Skeletal muscle satellite cell (primary cell): ENCODE measurements at regions not wholly inside any gene's neighbourhood (a gene's known extent, or its start where the extent isn't known, plus 50 kb on each side); places are given as distances from the start of the nearest gene placed in this dataset.
"Not testable (repeated sequence)": the region's sequence is repeated elsewhere in the genome, so short reads cannot be mapped to it uniquely, and the experiment has no call there.

Experiments used
- H3K27me3 ChIP-seq: 2 replicates; pipeline ENCODE4 v1.7.0; 2013; ENCODE audit warnings: low read length; ENCODE audit not compliant: control insufficient read depth, insufficient read depth
- H3K36me3 ChIP-seq: 2 replicates; pipeline ENCODE4 v1.7.0; 2013; ENCODE audit warnings: mild to moderate bottlenecking, control low read depth, low read length; ENCODE audit not compliant: insufficient read depth
- H3K4me1 ChIP-seq: 2 replicates; pipeline ENCODE4 v1.7.0; 2013; ENCODE audit warnings: low read length; ENCODE audit not compliant: control insufficient read depth, insufficient read depth
- H3K4me2 ChIP-seq: 2 replicates; pipeline ENCODE4 v1.7.0; 2013; ENCODE audit warnings: mild to moderate bottlenecking, low read length
- H3K4me3 ChIP-seq: 2 replicates; pipeline ENCODE4 v1.7.0; 2013; ENCODE audit warnings: low read length
- H3K9ac ChIP-seq: 2 replicates; pipeline ENCODE4 v1.7.0; 2013; ENCODE audit warnings: mild to moderate bottlenecking, low read depth, low read length, moderate library complexity
- H3K9me3 ChIP-seq: replicated peaks from 2 replicates; pipeline ENCODE4 v1.7.0; 2013; ENCODE audit warnings: mild to moderate bottlenecking, control low read depth, low read length

- no peaks in the 10 kb centered on the region for H3K36me3 ChIP-seq
- H3K27me3 ChIP-seq = peaks cover 5% of the 10 kb centered on the region
- H3K9me3 ChIP-seq = no peaks in the 10 kb centered on the region
- H3K4me1 ChIP-seq = no peaks in the 10 kb centered on the region
- H3K4me2 ChIP-seq = no peak overlapping the region
- no peak overlapping the region for H3K9ac ChIP-seq
- H3K4me3 ChIP-seq = no peak overlapping the region
These were observed 371.6 kb upstream of the CHST9 start for GRCh38 chr18:27556741-27557140.

GRCh38 chr18:27549335-27550039 lies 364.4 kb upstream of the CHST9 start:
- H3K9me3 ChIP-seq = no peaks in the 10 kb centered on the region
- no peak overlapping the region for H3K4me3 ChIP-seq
- no peaks in the 10 kb centered on the region for H3K27me3 ChIP-seq
- no peaks in the 10 kb centered on the region for H3K4me1 ChIP-seq
- no peak overlapping the region for H3K9ac ChIP-seq
- no peaks in the 10 kb centered on the region for H3K36me3 ChIP-seq
- H3K4me2 ChIP-seq = no peak overlapping the region

GRCh38 chr18:27546991-27547390 lies 361.9 kb upstream of the CHST9 start:
- Histone ChIP-seq H3K9me3 (no peaks in the 10 kb centered on the region), H3K27me3 (no peaks in the 10 kb centered on the region), H3K9ac (no peak overlapping the region), H3K4me2 (no peak overlapping the region), H3K4me3 (no peak overlapping the region), H3K4me1 (no peaks in the 10 kb centered on the region), H3K36me3 (no peaks in the 10 kb centered on the region)

DNA sequence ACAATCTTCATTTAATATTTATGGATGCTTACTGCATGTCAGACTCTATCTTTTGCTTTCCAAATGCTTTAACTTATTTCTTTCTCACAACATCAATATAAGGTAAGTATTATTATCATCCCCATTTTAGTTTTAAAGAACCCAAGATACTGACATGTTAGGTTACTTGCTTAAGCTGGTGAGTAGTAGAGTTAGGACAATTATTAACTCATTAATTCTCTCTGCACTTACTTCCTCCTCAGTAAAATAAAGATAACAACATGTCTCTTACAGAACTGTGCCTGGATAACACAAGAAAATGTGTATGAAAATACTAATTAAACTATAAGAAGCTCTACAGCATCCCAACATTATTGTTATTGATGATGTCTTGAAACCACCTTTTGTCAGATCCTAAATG lies 359.1 kb upstream of the CHST9 start:
- Histone ChIP-seq H3K4me3 (no peak overlapping the region), H3K9ac (no peak overlapping the region), H3K9me3 (no peaks in the 10 kb centered on the region), H3K4me2 (no peak overlapping the region), H3K36me3 (no peaks in the 10 kb centered on the region), H3K27me3 (no peaks in the 10 kb centered on the region), H3K4me1 (no peaks in the 10 kb centered on the region)

DNA sequence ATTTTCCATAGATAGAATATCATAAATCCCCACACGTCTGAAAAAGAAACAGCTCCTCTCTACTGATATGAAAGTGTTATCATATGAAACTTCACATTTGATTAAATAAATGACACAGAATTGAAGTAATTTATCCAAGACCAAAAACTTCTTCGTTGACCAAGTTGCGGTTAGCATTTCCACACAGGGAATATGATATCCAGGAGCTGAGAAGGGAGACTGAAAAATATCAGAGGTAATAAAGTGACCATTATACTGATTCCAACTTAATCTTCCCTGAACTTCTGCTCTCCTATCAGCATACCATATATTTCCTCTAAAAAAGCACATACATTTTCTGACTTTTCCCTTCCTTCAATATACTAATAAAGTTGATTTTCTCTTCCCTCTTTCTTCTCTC lies 356.2 kb upstream of the CHST9 start:
- no peaks in the 10 kb centered on the region for H3K9me3 ChIP-seq
- H3K36me3 ChIP-seq = no peaks in the 10 kb centered on the region
- H3K4me2 ChIP-seq = no peak overlapping the region
- H3K9ac ChIP-seq = no peak overlapping the region
- H3K4me1 ChIP-seq = no peaks in the 10 kb centered on the region
- H3K27me3 ChIP-seq = no peaks in the 10 kb centered on the region
- H3K4me3 ChIP-seq = no peak overlapping the region

- no peaks in the 10 kb centered on the region for H3K27me3 ChIP-seq
These were observed 355.0 kb upstream of the CHST9 start for GRCh38 chr18:27540111-27540510.

GRCh38 chr18:27528925-27529521 lies 343.9 kb upstream of the CHST9 start:
- Histone ChIP-seq H3K36me3 (no peaks in the 10 kb centered on the region), H3K4me3 (no peak overlapping the region), H3K27me3 (peaks cover 7% of the 10 kb centered on the region), H3K4me1 (no peaks in the 10 kb centered on the region), H3K9ac (no peak overlapping the region), H3K9me3 (no peaks in the 10 kb centered on the region), H3K4me2 (no peak overlapping the region)

More at GRCh38 chr18:27540111-27540510, 355.0 kb upstream of the CHST9 start:
- Histone ChIP-seq H3K9ac (no peak overlapping the region), H3K4me3 (no peak overlapping the region), H3K4me1 (no peaks in the 10 kb centered on the region), H3K36me3 (no peaks in the 10 kb centered on the region), H3K9me3 (no peaks in the 10 kb centered on the region), H3K4me2 (no peak overlapping the region)

DNA sequence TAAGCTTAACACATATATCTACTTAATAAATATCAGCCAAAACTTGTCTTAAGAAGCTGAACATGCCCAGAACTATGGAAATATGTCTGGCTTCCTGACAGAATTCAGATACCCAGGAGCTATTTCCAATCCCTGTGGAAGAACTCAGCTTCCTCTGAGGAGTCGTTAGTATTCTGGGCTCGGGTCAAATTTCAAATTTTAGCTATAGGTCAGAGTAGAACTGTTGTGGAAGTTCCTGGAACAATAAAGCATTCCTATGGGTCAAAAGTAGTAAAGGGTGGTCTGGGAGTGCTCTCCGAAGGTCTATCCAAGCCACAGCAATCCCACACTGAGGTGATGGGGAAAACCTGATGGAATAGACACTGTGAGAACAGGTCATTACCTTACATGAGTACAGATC lies 342.7 kb upstream of the CHST9 start:
- no peak overlapping the region for H3K4me2 ChIP-seq
- H3K9ac ChIP-seq = no peak overlapping the region
- no peaks in the 10 kb centered on the region for H3K9me3 ChIP-seq
- no peaks in the 10 kb centered on the region for H3K36me3 ChIP-seq
- H3K27me3 ChIP-seq = peaks cover 7% of the 10 kb centered on the region
- no peak overlapping the region for H3K4me3 ChIP-seq
- no peaks in the 10 kb centered on the region for H3K4me1 ChIP-seq

DNA sequence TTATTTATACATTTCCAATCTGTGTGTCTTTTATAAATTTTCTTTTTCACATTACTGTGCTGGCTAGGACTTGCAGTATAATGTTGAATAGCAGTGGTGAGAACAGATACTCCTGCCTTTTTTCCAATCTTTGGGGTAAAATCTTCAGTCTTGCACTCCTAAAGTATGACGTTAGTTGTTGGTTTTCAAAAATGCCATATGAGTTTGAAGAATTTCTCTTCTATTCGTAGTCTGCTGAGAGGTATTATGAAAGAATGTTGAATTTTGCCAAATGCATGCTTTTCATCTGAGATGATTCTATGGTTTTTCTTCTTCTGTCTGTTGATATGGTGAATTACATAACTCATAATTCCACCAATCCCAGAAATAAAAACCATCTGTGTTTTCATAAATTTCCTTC lies 335.3 kb upstream of the CHST9 start:
- no peaks in the 10 kb centered on the region for H3K4me1 ChIP-seq
- no peaks in the 10 kb centered on the region for H3K27me3 ChIP-seq
- no peak overlapping the region for H3K9ac ChIP-seq
- H3K4me2 ChIP-seq = no peak overlapping the region
- no peak overlapping the region for H3K4me3 ChIP-seq
- no peaks in the 10 kb centered on the region for H3K9me3 ChIP-seq
- no peaks in the 10 kb centered on the region for H3K36me3 ChIP-seq

DNA sequence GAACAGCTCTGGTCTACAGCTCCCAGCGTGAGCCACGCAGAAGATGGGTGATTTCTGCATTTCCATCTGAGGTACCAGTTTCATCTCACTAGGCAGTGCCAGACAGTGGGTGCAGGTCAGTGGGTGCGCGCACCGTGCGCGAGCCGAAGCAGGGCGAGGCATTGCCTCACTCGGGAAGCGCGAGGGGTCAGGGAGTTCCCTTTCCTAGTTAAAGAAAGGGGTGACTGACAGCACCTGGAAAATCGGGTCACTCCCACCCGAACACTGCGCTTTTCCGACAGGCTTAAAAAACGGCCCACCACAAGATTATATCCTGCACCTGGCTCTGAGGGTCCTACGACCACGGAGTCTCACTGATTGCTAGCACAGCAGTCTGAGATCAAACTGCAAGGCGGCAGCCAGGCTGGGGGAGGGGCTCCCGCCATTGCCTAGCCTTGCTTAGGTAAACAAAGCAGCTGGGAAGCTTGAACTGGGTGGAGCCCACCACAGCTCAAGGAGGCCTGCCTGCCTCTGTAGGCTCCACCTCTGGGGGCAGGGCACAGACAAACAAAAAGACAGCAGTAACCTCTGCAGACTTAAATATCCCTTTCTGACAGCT lies 325.0 kb upstream of the CHST9 start:
- H3K9me3 ChIP-seq, H3K4me2 ChIP-seq, H3K9ac ChIP-seq, H3K4me1 ChIP-seq, H3K36me3 ChIP-seq, H3K27me3 ChIP-seq, H3K4me3 ChIP-seq: not testable (repeated sequence)

DNA sequence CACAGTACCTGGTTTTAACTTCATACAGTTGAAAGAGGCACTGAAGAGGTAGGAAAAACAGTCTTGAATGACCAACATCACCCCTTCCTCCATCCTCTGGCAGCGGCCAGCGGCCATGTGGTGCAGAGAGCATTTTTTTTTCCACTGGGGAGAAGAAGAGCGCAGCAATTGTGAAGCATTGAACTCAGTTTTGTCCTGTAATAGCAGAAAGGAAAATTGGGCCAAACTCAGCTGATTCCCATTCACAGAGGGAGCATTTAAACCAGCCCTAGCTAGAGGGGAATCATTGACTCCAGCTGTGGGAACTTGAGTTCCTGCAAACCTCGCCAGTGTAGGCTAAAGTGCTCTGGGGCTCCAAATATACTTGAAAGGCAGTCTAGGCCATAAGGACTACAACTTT lies 316.6 kb upstream of the CHST9 start:
- Histone ChIP-seq H3K27me3 (no peaks in the 10 kb centered on the region), H3K9ac (no peak overlapping the region), H3K36me3 (no peaks in the 10 kb centered on the region), H3K4me2 (no peak overlapping the region), H3K4me1 (no peaks in the 10 kb centered on the region), H3K9me3 (no peaks in the 10 kb centered on the region), H3K4me3 (no peak overlapping the region)

GRCh38 chr18:27500531-27500930 lies 315.4 kb upstream of the CHST9 start:
- H3K4me3 ChIP-seq = no peak overlapping the region

More at GRCh38 chr18:27500531-27500930, 315.4 kb upstream of the CHST9 start:
- Histone ChIP-seq H3K27me3 (peaks cover 5% of the 10 kb centered on the region), H3K4me2 (no peak overlapping the region), H3K36me3 (no peaks in the 10 kb centered on the region), H3K9ac (no peak overlapping the region), H3K4me1 (no peaks in the 10 kb centered on the region), H3K9me3 (no peaks in the 10 kb centered on the region)
